ENCODE measurements at regions not wholly inside any gene's neighbourhood (a gene's known extent, or its start where the extent isn't known, plus 50 kb on each side); places are given as distances from the start of the nearest gene placed in this dataset.

DNA sequence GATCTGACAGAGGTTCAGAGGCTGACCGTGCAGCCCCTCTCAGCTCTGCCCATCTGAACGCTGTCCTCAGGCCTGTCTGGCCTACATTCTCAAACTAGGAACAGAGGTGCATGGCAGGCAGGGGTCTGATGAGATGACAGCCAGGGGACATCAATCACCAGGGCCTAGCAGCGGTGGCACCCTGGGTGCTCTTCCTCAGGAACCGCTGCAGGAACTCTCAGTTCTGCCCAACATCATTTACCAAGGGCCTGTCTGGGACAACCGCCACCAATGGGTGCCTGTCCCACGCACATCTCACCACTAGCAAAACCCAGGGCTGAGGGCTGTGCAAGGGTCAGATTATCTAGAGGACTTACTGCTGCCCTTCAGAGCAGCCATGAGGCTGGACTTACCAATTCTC is 245.7 kb downstream of the TOMM20 start:
- H3K9me3 ChIP-seq (ENCODE audit: control extremely low read depth in 1 of 3, control insufficient read depth in 2 of 3, insufficient read depth in 1 of 3, low read length in 2 of 3) = peaks cover 0 to 6% (median 0%) of the 10 kb centered on the region in 3 donors
- POLR2A ChIA-PET = no interaction called here
- Mint-ChIP-seq H3K4me1 (peaks cover 29% of the 10 kb centered on the region), H3K9me3 (ENCODE audit: insufficient read depth) (no peaks in the 10 kb centered on the region), H3K4me3 (no peak overlapping the region), H3K27ac (no peak overlapping the region), H3K27me3 (no peaks in the 10 kb centered on the region)
- no peaks in the 10 kb centered on the region for H4K20me1 ChIP-seq (ENCODE audit: control insufficient read depth, insufficient read depth, low read length, poor library complexity, severe bottlenecking)
- H2AFZ ChIP-seq (ENCODE audit: insufficient read depth, low read depth, low read length, poor library complexity, severe bottlenecking) = no peak overlapping the region
- no peaks in the 10 kb centered on the region for H3K27me3 ChIP-seq (replicated peaks in 1 of 4; ENCODE audit: control extremely low read depth in 1 of 4, control insufficient read depth in 3 of 4, insufficient read depth in 4 of 4, low read length in 3 of 4)
- no peak overlapping the region for H3K4me3 ChIP-seq (ENCODE audit: control extremely low read depth in 1 of 5, extremely low read depth in 1 of 5, insufficient read depth in 1 of 5, low read depth in 2 of 5, low read length in 4 of 5)
- no peaks in the 10 kb centered on the region for H3K36me3 ChIP-seq (replicated peaks in 1 of 2; ENCODE audit: control extremely low read depth in 1 of 2, control insufficient read depth in 1 of 2, extremely low read depth in 1 of 2, insufficient read depth in 2 of 2, low read length in 1 of 2)
- no peak for ATAC-seq (ENCODE audit: low read depth)
- H3K4me2 ChIP-seq (replicated peaks; ENCODE audit: low read depth, low read length, poor library complexity, severe bottlenecking) = no peak overlapping the region
- peaks cover 14 to 20% of the 10 kb centered on the region in 2 donors for H3K4me1 ChIP-seq (ENCODE audit: control insufficient read depth in 2 of 2, insufficient read depth in 2 of 2, low read length in 2 of 2)
- WGBS (ENCODE audit: insufficient coverage) = 87% methylated on average over 5 of the region's 6 CpGs
- no peak overlapping the region for H3K9ac ChIP-seq (ENCODE audit: low read length)
- TF ChIP-seq, protein P1, sequence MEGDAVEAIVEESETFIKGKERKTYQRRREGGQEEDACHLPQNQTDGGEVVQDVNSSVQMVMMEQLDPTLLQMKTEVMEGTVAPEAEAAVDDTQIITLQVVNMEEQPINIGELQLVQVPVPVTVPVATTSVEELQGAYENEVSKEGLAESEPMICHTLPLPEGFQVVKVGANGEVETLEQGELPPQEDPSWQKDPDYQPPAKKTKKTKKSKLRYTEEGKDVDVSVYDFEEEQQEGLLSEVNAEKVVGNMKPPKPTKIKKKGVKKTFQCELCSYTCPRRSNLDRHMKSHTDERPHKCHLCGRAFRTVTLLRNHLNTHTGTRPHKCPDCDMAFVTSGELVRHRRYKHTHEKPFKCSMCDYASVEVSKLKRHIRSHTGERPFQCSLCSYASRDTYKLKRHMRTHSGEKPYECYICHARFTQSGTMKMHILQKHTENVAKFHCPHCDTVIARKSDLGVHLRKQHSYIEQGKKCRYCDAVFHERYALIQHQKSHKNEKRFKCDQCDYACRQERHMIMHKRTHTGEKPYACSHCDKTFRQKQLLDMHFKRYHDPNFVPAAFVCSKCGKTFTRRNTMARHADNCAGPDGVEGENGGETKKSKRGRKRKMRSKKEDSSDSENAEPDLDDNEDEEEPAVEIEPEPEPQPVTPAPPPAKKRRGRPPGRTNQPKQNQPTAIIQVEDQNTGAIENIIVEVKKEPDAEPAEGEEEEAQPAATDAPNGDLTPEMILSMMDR (IDR thresholded peaks at IDR 0.05) = no peak
- no peak for TF ChIP-seq EZH2 (IDR thresholded peaks at IDR 0.05; ENCODE audit: borderline replicate concordance, insufficient read depth, low read depth, low read length, poor library complexity, severe bottlenecking)
- no peak for DNase-seq
- no peak overlapping the region for H3K27ac ChIP-seq (ENCODE audit: low read length in 2 of 2)
- no peaks in the 10 kb centered on the region for H3K79me2 ChIP-seq (ENCODE audit: control insufficient read depth, insufficient read depth, low read length)
- CTCF ChIA-PET = no interaction called here
- intact Hi-C loops (cut with micrococcal nuclease) = loop anchor here (5.0 kb wide), 3 partner anchors 41 to 199 kb away; no protein-coding TSS in a partner anchor

- CTCF ChIA-PET = interaction anchor here (1.0 to 1.5 kb wide), 4 partner anchors 83 to 382 kb away, joined by 3 to 8 read pairs (median 3); no protein-coding TSS in a partner anchor
Observed at GRCh38 chr1:234881893-234882771, 246.5 kb downstream of the TOMM20 start.

More at GRCh38 chr1:234881893-234882771, 246.5 kb downstream of the TOMM20 start:
- Histone ChIP-seq H3K27me3 (replicated peaks in 1 of 4; ENCODE audit: control extremely low read depth in 1 of 4, control insufficient read depth in 3 of 4, insufficient read depth in 4 of 4, low read length in 3 of 4) (no peaks in the 10 kb centered on the region), H3K36me3 (replicated peaks in 1 of 2; ENCODE audit: control extremely low read depth in 1 of 2, control insufficient read depth in 1 of 2, extremely low read depth in 1 of 2, insufficient read depth in 2 of 2, low read length in 1 of 2) (no peaks in the 10 kb centered on the region), H3K79me2 (ENCODE audit: control insufficient read depth, insufficient read depth, low read length) (no peaks in the 10 kb centered on the region), H3K9me3 (ENCODE audit: control extremely low read depth in 1 of 3, control insufficient read depth in 2 of 3, insufficient read depth in 1 of 3, low read length in 2 of 3) (peaks cover 0 to 6% (median 0%) of the 10 kb centered on the region in 3 donors), H3K4me2 (replicated peaks; ENCODE audit: low read depth, low read length, poor library complexity, severe bottlenecking) (peak overlapping the region; percentile 26), H3K27ac (ENCODE audit: low read length in 2 of 2) (no peak overlapping the region), H3K4me1 (ENCODE audit: control insufficient read depth in 2 of 2, insufficient read depth in 2 of 2, low read length in 2 of 2) (peaks cover 14 to 20% of the 10 kb centered on the region in 2 donors), H2AFZ (ENCODE audit: insufficient read depth, low read depth, low read length, poor library complexity, severe bottlenecking) (no peak overlapping the region), H4K20me1 (ENCODE audit: control insufficient read depth, insufficient read depth, low read length, poor library complexity, severe bottlenecking) (no peaks in the 10 kb centered on the region), H3K4me3 (ENCODE audit: control extremely low read depth in 1 of 5, extremely low read depth in 1 of 5, insufficient read depth in 1 of 5, low read depth in 2 of 5, low read length in 4 of 5) (no peak overlapping the region), H3K9ac (ENCODE audit: low read length) (no peak overlapping the region)
- POLR2A ChIA-PET = interaction anchor here (1.0 kb wide), 3 partner anchors 81 to 271 kb away, joined by 3 to 7 read pairs (median 7); no protein-coding TSS in a partner anchor
- H3K9me3 Mint-ChIP-seq (ENCODE audit: insufficient read depth) = no peaks in the 10 kb centered on the region
- intact Hi-C loops (cut with micrococcal nuclease) = loop anchor here (1.0 to 5.0 kb wide), 4 partner anchors 40 to 200 kb away; no protein-coding TSS in a partner anchor
- H3K4me1 Mint-ChIP-seq = peaks cover 32% of the 10 kb centered on the region
- ATAC-seq (ENCODE audit: low read depth) = peak; percentile 8
- TF ChIP-seq, protein P1 (IDR thresholded peaks at IDR 0.05) = no peak
- TF ChIP-seq EZH2 (IDR thresholded peaks at IDR 0.05; ENCODE audit: borderline replicate concordance, insufficient read depth, low read depth, low read length, poor library complexity, severe bottlenecking) = no peak
- WGBS (ENCODE audit: insufficient coverage) = 23% methylated on average over 8 of the region's 11 CpGs
- H3K4me3 Mint-ChIP-seq = peak overlapping the region; percentile 70
- H3K27me3 Mint-ChIP-seq = no peaks in the 10 kb centered on the region
- DNase-seq = peak; percentile 20
- H3K27ac Mint-ChIP-seq = peak overlapping the region; percentile 66
